ENCODE measurements at regions not wholly inside any gene's neighbourhood (a gene's known extent, or its start where the extent isn't known, plus 50 kb on each side); places are given as distances from the start of the nearest gene placed in this dataset.

GRCh38 chr2:129885735-129886134, 93.7 kb upstream of the RAB6C start:
- H3K4me3 Mint-ChIP-seq (ENCODE audit: low read depth) = no peak overlapping the region
- H3K27ac Mint-ChIP-seq = no peak overlapping the region
- TF ChIP-seq, protein P1, sequence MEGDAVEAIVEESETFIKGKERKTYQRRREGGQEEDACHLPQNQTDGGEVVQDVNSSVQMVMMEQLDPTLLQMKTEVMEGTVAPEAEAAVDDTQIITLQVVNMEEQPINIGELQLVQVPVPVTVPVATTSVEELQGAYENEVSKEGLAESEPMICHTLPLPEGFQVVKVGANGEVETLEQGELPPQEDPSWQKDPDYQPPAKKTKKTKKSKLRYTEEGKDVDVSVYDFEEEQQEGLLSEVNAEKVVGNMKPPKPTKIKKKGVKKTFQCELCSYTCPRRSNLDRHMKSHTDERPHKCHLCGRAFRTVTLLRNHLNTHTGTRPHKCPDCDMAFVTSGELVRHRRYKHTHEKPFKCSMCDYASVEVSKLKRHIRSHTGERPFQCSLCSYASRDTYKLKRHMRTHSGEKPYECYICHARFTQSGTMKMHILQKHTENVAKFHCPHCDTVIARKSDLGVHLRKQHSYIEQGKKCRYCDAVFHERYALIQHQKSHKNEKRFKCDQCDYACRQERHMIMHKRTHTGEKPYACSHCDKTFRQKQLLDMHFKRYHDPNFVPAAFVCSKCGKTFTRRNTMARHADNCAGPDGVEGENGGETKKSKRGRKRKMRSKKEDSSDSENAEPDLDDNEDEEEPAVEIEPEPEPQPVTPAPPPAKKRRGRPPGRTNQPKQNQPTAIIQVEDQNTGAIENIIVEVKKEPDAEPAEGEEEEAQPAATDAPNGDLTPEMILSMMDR (IDR thresholded peaks at IDR 0.05; ENCODE audit: unreplicated experiment) = peak; percentile 44
- H3K36me3 Mint-ChIP-seq (ENCODE audit: insufficient read depth) = no peaks in the 10 kb centered on the region
- peaks cover 2% of the 10 kb centered on the region for H3K4me1 Mint-ChIP-seq (ENCODE audit: low read depth)
- peaks cover 30% of the 10 kb centered on the region for H3K27me3 Mint-ChIP-seq
- DNase-seq (ENCODE audit: low spot score, unreplicated experiment) = no peak
- no peaks in the 10 kb centered on the region for H3K9me3 Mint-ChIP-seq (ENCODE audit: low read depth)

- Mint-ChIP-seq H3K9me3 (ENCODE audit: low read depth) (no peaks in the 10 kb centered on the region), H3K4me3 (ENCODE audit: low read depth) (no peak overlapping the region), H3K36me3 (ENCODE audit: insufficient read depth) (no peaks in the 10 kb centered on the region), H3K27me3 (peaks cover 37% of the 10 kb centered on the region), H3K4me1 (ENCODE audit: low read depth) (peaks cover 4% of the 10 kb centered on the region), H3K27ac (no peak overlapping the region)
- TF ChIP-seq, protein P1 (IDR thresholded peaks at IDR 0.05; ENCODE audit: unreplicated experiment) = no peak
- DNase-seq (ENCODE audit: low spot score, unreplicated experiment) = no peak
These were observed 91.7 kb upstream of the RAB6C start for GRCh38 chr2:129887688-129888266.

- no peak overlapping the region for H3K4me3 Mint-ChIP-seq (ENCODE audit: low read depth)
- no peaks in the 10 kb centered on the region for H3K36me3 Mint-ChIP-seq (ENCODE audit: insufficient read depth)
- H3K27ac Mint-ChIP-seq = no peak overlapping the region
- H3K9me3 Mint-ChIP-seq (ENCODE audit: low read depth) = no peaks in the 10 kb centered on the region
- H3K4me1 Mint-ChIP-seq (ENCODE audit: low read depth) = peaks cover 4% of the 10 kb centered on the region
- DNase-seq (ENCODE audit: low spot score, unreplicated experiment) = no peak
- peaks cover 34% of the 10 kb centered on the region for H3K27me3 Mint-ChIP-seq
- TF ChIP-seq, protein P1 (IDR thresholded peaks at IDR 0.05; ENCODE audit: unreplicated experiment) = no peak
These were observed 91.0 kb upstream of the RAB6C start for GRCh38 chr2:129888461-129888860.

- no peak overlapping the region for H3K4me3 Mint-ChIP-seq (ENCODE audit: low read depth)
- no peak overlapping the region for H3K27ac Mint-ChIP-seq
These were observed 90.6 kb upstream of the RAB6C start for GRCh38 chr2:129888896-129889295.

DNA sequence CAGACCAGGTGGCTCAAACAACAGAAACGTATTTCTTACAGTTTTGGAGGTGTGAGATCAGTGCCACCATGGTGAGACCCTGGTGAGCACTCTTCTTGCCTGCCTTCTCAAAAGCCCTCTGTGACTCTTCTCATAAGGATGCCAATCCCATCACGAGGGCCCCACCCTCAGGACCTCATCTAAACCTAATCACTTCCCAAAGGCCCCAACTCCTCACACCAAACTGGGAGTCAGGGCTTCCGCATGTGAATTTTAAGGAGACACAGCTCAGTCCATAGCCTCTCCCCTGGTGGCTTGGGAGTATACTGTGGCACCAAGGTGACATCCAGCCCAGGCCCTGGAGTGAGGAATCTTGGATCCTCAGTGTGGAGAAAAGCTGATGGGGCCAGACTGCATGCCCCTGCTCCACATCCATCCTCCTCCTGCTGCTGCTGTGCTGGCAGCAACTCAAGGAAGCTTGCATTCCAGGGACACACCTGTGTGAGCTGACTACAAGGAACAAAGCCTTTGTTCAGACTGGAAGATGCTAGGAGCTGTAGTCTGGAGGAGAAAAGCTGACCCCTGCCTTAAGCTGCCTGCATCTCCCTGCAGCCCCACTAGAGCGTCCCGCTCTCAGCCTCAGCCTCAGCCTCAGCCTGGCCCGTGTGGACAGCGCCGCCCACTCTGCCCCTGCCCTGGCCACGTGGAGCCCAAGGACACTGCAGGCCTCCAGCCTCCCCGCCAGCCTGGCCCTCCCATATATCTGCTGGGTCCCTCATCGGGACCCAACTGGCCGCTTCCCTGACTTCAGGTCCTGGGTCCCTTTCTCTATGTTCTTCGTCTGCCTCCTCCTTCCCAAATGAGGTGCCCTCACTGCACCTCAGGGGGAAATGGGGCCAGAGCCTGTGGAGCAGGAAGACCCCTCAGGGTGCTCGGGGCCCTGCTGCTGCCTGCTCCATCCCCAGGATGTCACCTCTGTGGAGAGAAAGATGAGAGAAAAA, 87.8 kb upstream of the RAB6C start:
- H3K27me3 Mint-ChIP-seq = peaks cover 39% of the 10 kb centered on the region

More at GRCh38 chr2:129888896-129889295, 90.6 kb upstream of the RAB6C start:
- H3K4me1 Mint-ChIP-seq (ENCODE audit: low read depth) = peaks cover 4% of the 10 kb centered on the region
- TF ChIP-seq, protein P1 (IDR thresholded peaks at IDR 0.05; ENCODE audit: unreplicated experiment) = no peak
- H3K27me3 Mint-ChIP-seq = peaks cover 34% of the 10 kb centered on the region
- H3K9me3 Mint-ChIP-seq (ENCODE audit: low read depth) = no peaks in the 10 kb centered on the region
- H3K36me3 Mint-ChIP-seq (ENCODE audit: insufficient read depth) = no peaks in the 10 kb centered on the region
- DNase-seq (ENCODE audit: low spot score, unreplicated experiment) = no peak

More for the DNA sequence above, 87.8 kb upstream of the RAB6C start:
- Mint-ChIP-seq H3K36me3 (ENCODE audit: insufficient read depth) (no peaks in the 10 kb centered on the region), H3K27ac (no peak overlapping the region), H3K4me3 (ENCODE audit: low read depth) (no peak overlapping the region), H3K9me3 (ENCODE audit: low read depth) (no peaks in the 10 kb centered on the region), H3K4me1 (ENCODE audit: low read depth) (peaks cover 2% of the 10 kb centered on the region)
- TF ChIP-seq, protein P1 (IDR thresholded peaks at IDR 0.05; ENCODE audit: unreplicated experiment) = peak; percentile 14
- DNase-seq (ENCODE audit: low spot score, unreplicated experiment) = no peak
